Activated T-cell treated with anti-CD3 and anti-CD28 coated beads, Interleukin-2, amount 50 U/mL, for 4 hours (primary cell): ENCODE measurements at regions not wholly inside any gene's neighbourhood (a gene's known extent, or its start where the extent isn't known, plus 50 kb on each side); places are given as distances from the start of the nearest gene placed in this dataset.

ENCODE experiments used
- ATAC-seq, 2 donors: fragments of 200-7000 bp; cut with Tn5 transposase; one replicate each; pipeline ENCODE4 v1.10.0; 2021
- DNase-seq: peaks from one replicate; pipeline ENCODE4 v3.0.0-alpha.2; 2020
- H3K27me3 Mint-ChIP-seq: one replicate; pipeline ENCODE4 v1.8.0; 2021; ENCODE audit warnings: low read depth, mixed read lengths
- H3K36me3 Mint-ChIP-seq: one replicate; pipeline ENCODE4 v1.8.0; 2022; ENCODE audit warnings: mixed read lengths; ENCODE audit not compliant: insufficient read depth
- H3K4me1 Mint-ChIP-seq: one replicate; pipeline ENCODE4 v1.8.0; 2021; ENCODE audit warnings: low read depth, mixed read lengths
- H3K4me3 Mint-ChIP-seq: one replicate; pipeline ENCODE4 v1.8.0; 2021; ENCODE audit warnings: mild to moderate bottlenecking, moderate library complexity, mixed read lengths
- H3K9me3 Mint-ChIP-seq: one replicate; pipeline ENCODE4 v1.8.0; 2021; ENCODE audit warnings: mixed read lengths

- Mint-ChIP-seq H3K4me3 (no peak overlapping the region), H3K4me1 (no peaks in the 10 kb centered on the region), H3K36me3 (no peaks in the 10 kb centered on the region), H3K9me3 (peaks cover 8% of the 10 kb centered on the region), H3K27me3 (no peaks in the 10 kb centered on the region)
- DNase-seq: no peak
- no peak for ATAC-seq
These were observed 114.7 kb upstream of the DOCK10 start for GRCh38 chr2:225156853-225157451.

GRCh38 chr2:225140723-225141122, 98.5 kb upstream of the DOCK10 start:
- no peak overlapping the region for H3K4me3 Mint-ChIP-seq
- H3K27me3 Mint-ChIP-seq: no peaks in the 10 kb centered on the region
- H3K36me3 Mint-ChIP-seq: peaks cover 2% of the 10 kb centered on the region
- H3K9me3 Mint-ChIP-seq: peaks cover 21% of the 10 kb centered on the region
- no peak for ATAC-seq
- no peak for DNase-seq
- no peaks in the 10 kb centered on the region for H3K4me1 Mint-ChIP-seq

GRCh38 chr2:225137971-225138370, 95.7 kb upstream of the DOCK10 start:
- Mint-ChIP-seq H3K4me1 (no peaks in the 10 kb centered on the region), H3K4me3 (no peak overlapping the region), H3K27me3 (no peaks in the 10 kb centered on the region), H3K9me3 (peaks cover 16% of the 10 kb centered on the region), H3K36me3 (peaks cover 2% of the 10 kb centered on the region)
- ATAC-seq: no peak
- DNase-seq: no peak

- ATAC-seq: no peak
- peaks cover 2% of the 10 kb centered on the region for H3K36me3 Mint-ChIP-seq
- DNase-seq: no peak
- H3K4me1 Mint-ChIP-seq: no peaks in the 10 kb centered on the region
- no peaks in the 10 kb centered on the region for H3K27me3 Mint-ChIP-seq
- H3K9me3 Mint-ChIP-seq: peaks cover 16% of the 10 kb centered on the region
- no peak overlapping the region for H3K4me3 Mint-ChIP-seq
These were observed 94.3 kb upstream of the DOCK10 start for GRCh38 chr2:225136552-225136951.

GRCh38 chr2:225131898-225132297, 89.6 kb upstream of the DOCK10 start:
- Mint-ChIP-seq H3K36me3 (no peaks in the 10 kb centered on the region), H3K27me3 (peaks cover 10% of the 10 kb centered on the region), H3K4me3 (no peak overlapping the region), H3K4me1 (no peaks in the 10 kb centered on the region), H3K9me3 (peaks cover 3% of the 10 kb centered on the region)
- ATAC-seq: no peak
- DNase-seq: no peak

GRCh38 chr2:225130093-225130492, 87.8 kb upstream of the DOCK10 start:
- no peaks in the 10 kb centered on the region for H3K36me3 Mint-ChIP-seq
- H3K4me3 Mint-ChIP-seq: no peak overlapping the region
- ATAC-seq (no peak), DNase-seq (no peak)
- H3K4me1 Mint-ChIP-seq: no peaks in the 10 kb centered on the region
- H3K27me3 Mint-ChIP-seq: peaks cover 10% of the 10 kb centered on the region
- H3K9me3 Mint-ChIP-seq: peaks cover 3% of the 10 kb centered on the region

GRCh38 chr2:225124311-225125017, 82.2 kb upstream of the DOCK10 start:
- Mint-ChIP-seq H3K27me3 (peaks cover 8% of the 10 kb centered on the region), H3K36me3 (no peaks in the 10 kb centered on the region), H3K4me3 (no peak overlapping the region), H3K9me3 (no peaks in the 10 kb centered on the region), H3K4me1 (no peaks in the 10 kb centered on the region)
- no peak for DNase-seq
- no peak for ATAC-seq

GRCh38 chr2:225122583-225123486, 80.6 kb upstream of the DOCK10 start:
- ATAC-seq: no peak
- Mint-ChIP-seq H3K36me3 (no peaks in the 10 kb centered on the region), H3K4me3 (no peak overlapping the region), H3K4me1 (no peaks in the 10 kb centered on the region), H3K27me3 (peaks cover 6% of the 10 kb centered on the region), H3K9me3 (no peaks in the 10 kb centered on the region)
- peak; percentile 15 for DNase-seq

- Mint-ChIP-seq H3K4me1 (peaks cover 3% of the 10 kb centered on the region), H3K27me3 (no peaks in the 10 kb centered on the region), H3K9me3 (no peaks in the 10 kb centered on the region), H3K4me3 (no peak overlapping the region), H3K36me3 (no peaks in the 10 kb centered on the region)
- DNase-seq: no peak
- no peak for ATAC-seq
These were observed 79.7 kb upstream of the DOCK10 start for GRCh38 chr2:225122007-225122406.

- DNase-seq (no peak), ATAC-seq (no peak)
- Mint-ChIP-seq H3K9me3 (no peaks in the 10 kb centered on the region), H3K4me3 (no peak overlapping the region), H3K4me1 (peaks cover 5% of the 10 kb centered on the region), H3K36me3 (no peaks in the 10 kb centered on the region), H3K27me3 (no peaks in the 10 kb centered on the region)
These were observed 77.9 kb upstream of the DOCK10 start for GRCh38 chr2:225120186-225120585.

GRCh38 chr2:225117051-225117716, 74.9 kb upstream of the DOCK10 start:
- H3K4me1 Mint-ChIP-seq: peaks cover 5% of the 10 kb centered on the region

GRCh38 chr2:225114786-225115323, 72.6 kb upstream of the DOCK10 start:
- Mint-ChIP-seq H3K36me3 (no peaks in the 10 kb centered on the region), H3K4me3 (no peak overlapping the region), H3K27me3 (no peaks in the 10 kb centered on the region), H3K4me1 (peaks cover 5% of the 10 kb centered on the region), H3K9me3 (no peaks in the 10 kb centered on the region)
- ATAC-seq (no peak), DNase-seq (no peak)

More at GRCh38 chr2:225117051-225117716, 74.9 kb upstream of the DOCK10 start:
- DNase-seq (no peak), ATAC-seq (no peak)
- H3K27me3 Mint-ChIP-seq: no peaks in the 10 kb centered on the region
- no peaks in the 10 kb centered on the region for H3K9me3 Mint-ChIP-seq
- H3K4me3 Mint-ChIP-seq: no peak overlapping the region
- no peaks in the 10 kb centered on the region for H3K36me3 Mint-ChIP-seq

- DNase-seq (no peak), ATAC-seq (no peak)
- Mint-ChIP-seq H3K36me3 (no peaks in the 10 kb centered on the region), H3K9me3 (no peaks in the 10 kb centered on the region), H3K4me1 (peaks cover 5% of the 10 kb centered on the region), H3K27me3 (no peaks in the 10 kb centered on the region), H3K4me3 (no peak overlapping the region)
These were observed 71.2 kb upstream of the DOCK10 start for GRCh38 chr2:225113371-225114015.
